ENCODE measurements at regions not wholly inside any gene's neighbourhood (a gene's known extent, or its start where the extent isn't known, plus 50 kb on each side); places are given as distances from the start of the nearest gene placed in this dataset.

DNA sequence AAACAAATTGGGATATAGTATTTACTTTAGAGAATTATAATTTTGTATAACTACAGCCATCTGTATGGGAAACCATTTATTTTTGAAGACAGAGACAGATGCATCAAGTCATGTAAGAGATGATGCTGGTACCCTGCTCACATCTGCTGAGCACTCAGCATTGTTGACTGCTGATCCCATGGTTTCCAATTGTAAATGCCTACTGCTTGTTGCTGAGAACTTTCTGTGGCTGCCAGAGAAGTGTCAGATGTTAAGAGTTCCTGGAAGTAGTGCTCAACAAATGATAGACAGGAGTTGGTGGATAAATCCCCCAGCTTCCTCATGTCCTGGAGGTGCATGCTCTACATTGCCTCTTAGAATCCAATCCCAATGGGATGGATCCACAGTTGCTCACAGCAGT lies 167.1 kb downstream of the OXSM start:
- Histone ChIP-seq H3K27ac (ENCODE audit: low read depth, low read length) (no peak overlapping the region), H3K4me1 (ENCODE audit: control insufficient read depth in 2 of 2, insufficient read depth in 2 of 2, low read length in 2 of 2) (no peaks in the 10 kb centered on the region), H3K4me3 (ENCODE audit: low read length) (no peak overlapping the region), H3K36me3 (ENCODE audit: control insufficient read depth in 2 of 3, insufficient read depth in 3 of 3, low read length in 3 of 3) (no peaks in the 10 kb centered on the region), H3K9me3 (ENCODE audit: control insufficient read depth in 2 of 3, low read length in 3 of 3) (no peaks in the 10 kb centered on the region), H3K27me3 (ENCODE audit: control insufficient read depth in 2 of 2, insufficient read depth in 2 of 2, low read length in 2 of 2) (no peaks in the 10 kb centered on the region)
- DNase-seq, result no peak
- H3K4me3 Mint-ChIP-seq, result no peak overlapping the region
- no peak for ATAC-seq
- intact Hi-C loops (cut with micrococcal nuclease), result no loop called here
- no peaks in the 10 kb centered on the region for H3K36me3 Mint-ChIP-seq
- H3K9me3 Mint-ChIP-seq, result peaks cover 0 to 3% (median 0%) of the 10 kb centered on the region in 11 donors
- no peak overlapping the region for H3K27ac Mint-ChIP-seq
- ChIA-PET POLR2A (no interaction called here), CTCF (no interaction called here)
- peaks cover 0 to 18% (median 0%) of the 10 kb centered on the region in 5 donors for H3K27me3 Mint-ChIP-seq
- H3K4me1 Mint-ChIP-seq, result no peaks in the 10 kb centered on the region

GRCh38 chr3:25960776-25961175 lies 170.9 kb downstream of the OXSM start:
- no peak for DNase-seq
- no peak for ATAC-seq

DNA sequence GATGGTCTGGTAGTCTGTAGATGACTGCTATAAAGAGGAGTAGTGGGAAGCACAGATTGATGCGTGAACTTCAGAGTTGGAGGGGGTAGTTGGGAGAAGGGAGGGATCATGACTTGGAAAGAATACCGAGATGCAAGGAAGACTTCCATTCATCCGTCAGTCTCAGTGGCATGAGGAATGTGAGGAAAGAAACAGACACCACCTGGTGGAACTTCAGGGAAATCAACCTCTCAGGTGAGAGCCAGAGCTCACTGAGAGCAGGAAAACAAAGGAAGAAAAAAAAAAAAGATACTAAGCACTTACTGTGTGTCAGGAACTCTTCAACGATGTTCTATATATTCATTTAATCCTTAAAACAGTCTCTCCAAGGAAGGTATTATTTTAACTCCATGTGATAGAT lies 172.4 kb downstream of the OXSM start:
- H3K27ac ChIP-seq (ENCODE audit: low read depth, low read length), result no peak overlapping the region
- DNase-seq (no peak), ATAC-seq (no peak)
- Mint-ChIP-seq H3K27me3 (no peaks in the 10 kb centered on the region), H3K9me3 (no peaks in the 10 kb centered on the region), H3K4me1 (no peaks in the 10 kb centered on the region), H3K36me3 (no peaks in the 10 kb centered on the region), H3K4me3 (no peak overlapping the region), H3K27ac (no peak overlapping the region)
- no peaks in the 10 kb centered on the region for H3K9me3 ChIP-seq (ENCODE audit: control insufficient read depth in 2 of 3, low read length in 3 of 3)
- POLR2A ChIA-PET, result no interaction called here
- no peaks in the 10 kb centered on the region for H3K36me3 ChIP-seq (ENCODE audit: control insufficient read depth in 2 of 3, insufficient read depth in 3 of 3, low read length in 3 of 3)
- no peaks in the 10 kb centered on the region for H3K27me3 ChIP-seq (ENCODE audit: control insufficient read depth in 2 of 2, insufficient read depth in 2 of 2, low read length in 2 of 2)
- intact Hi-C loops (cut with micrococcal nuclease), result no loop called here
- H3K4me1 ChIP-seq (ENCODE audit: control insufficient read depth in 2 of 2, insufficient read depth in 2 of 2, low read length in 2 of 2), result no peaks in the 10 kb centered on the region
- H3K4me3 ChIP-seq (ENCODE audit: low read length), result no peak overlapping the region
- CTCF ChIA-PET, result no interaction called here

More at GRCh38 chr3:25960776-25961175, 170.9 kb downstream of the OXSM start:
- H3K4me1 Mint-ChIP-seq, result no peaks in the 10 kb centered on the region
- no peak overlapping the region for H3K27ac Mint-ChIP-seq
- Histone ChIP-seq H3K27ac (ENCODE audit: low read depth, low read length) (no peak overlapping the region), H3K9me3 (ENCODE audit: control insufficient read depth in 2 of 3, low read length in 3 of 3) (no peaks in the 10 kb centered on the region), H3K36me3 (ENCODE audit: control insufficient read depth in 2 of 3, insufficient read depth in 3 of 3, low read length in 3 of 3) (no peaks in the 10 kb centered on the region), H3K4me3 (ENCODE audit: low read length) (no peak overlapping the region), H3K27me3 (ENCODE audit: control insufficient read depth in 2 of 2, insufficient read depth in 2 of 2, low read length in 2 of 2) (no peaks in the 10 kb centered on the region), H3K4me1 (ENCODE audit: control insufficient read depth in 2 of 2, insufficient read depth in 2 of 2, low read length in 2 of 2) (no peaks in the 10 kb centered on the region)
- CTCF ChIA-PET, result no interaction called here
- no peak overlapping the region for H3K4me3 Mint-ChIP-seq
- no peaks in the 10 kb centered on the region for H3K9me3 Mint-ChIP-seq
- peaks cover 0 to 4% (median 0%) of the 10 kb centered on the region in 5 donors for H3K27me3 Mint-ChIP-seq
- intact Hi-C loops (cut with micrococcal nuclease), result no loop called here
- POLR2A ChIA-PET, result no interaction called here
- H3K36me3 Mint-ChIP-seq, result no peaks in the 10 kb centered on the region

DNA sequence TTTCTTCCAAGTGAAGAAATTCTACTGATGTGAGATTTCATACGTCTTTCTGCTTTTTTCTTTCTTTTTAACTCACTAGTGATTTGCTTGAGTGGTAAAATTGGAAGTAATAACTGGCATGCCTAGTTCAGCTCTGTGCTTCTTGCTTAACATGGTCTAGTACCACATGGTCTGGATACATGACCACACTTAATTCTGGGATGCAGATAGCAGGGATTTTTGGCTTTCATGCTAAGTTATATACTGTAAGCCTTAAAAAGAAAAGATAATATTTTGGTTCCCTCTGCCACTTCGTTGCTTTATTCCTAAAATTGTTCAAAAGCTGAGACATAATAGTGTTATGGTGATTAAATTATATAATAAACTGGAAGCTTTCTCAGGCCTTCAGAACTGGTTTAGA lies 174.3 kb downstream of the OXSM start:
- CTCF ChIA-PET, result no interaction called here
- no peaks in the 10 kb centered on the region for H3K27me3 ChIP-seq (ENCODE audit: control insufficient read depth in 2 of 2, insufficient read depth in 2 of 2, low read length in 2 of 2)

GRCh38 chr3:25967385-25967784 lies 177.5 kb downstream of the OXSM start:
- H3K4me1 Mint-ChIP-seq, result no peaks in the 10 kb centered on the region

More for the DNA sequence above, 174.3 kb downstream of the OXSM start:
- Histone ChIP-seq H3K4me1 (ENCODE audit: control insufficient read depth in 2 of 2, insufficient read depth in 2 of 2, low read length in 2 of 2) (no peaks in the 10 kb centered on the region), H3K36me3 (ENCODE audit: control insufficient read depth in 2 of 3, insufficient read depth in 3 of 3, low read length in 3 of 3) (no peaks in the 10 kb centered on the region), H3K27ac (ENCODE audit: low read depth, low read length) (no peak overlapping the region), H3K4me3 (ENCODE audit: low read length) (no peak overlapping the region), H3K9me3 (ENCODE audit: control insufficient read depth in 2 of 3, low read length in 3 of 3) (no peaks in the 10 kb centered on the region)
- no peak for DNase-seq
- no peaks in the 10 kb centered on the region for H3K4me1 Mint-ChIP-seq
- ATAC-seq, result no peak
- H3K36me3 Mint-ChIP-seq, result no peaks in the 10 kb centered on the region
- POLR2A ChIA-PET, result no interaction called here
- intact Hi-C loops (cut with micrococcal nuclease), result no loop called here
- no peaks in the 10 kb centered on the region for H3K9me3 Mint-ChIP-seq
- no peak overlapping the region for H3K4me3 Mint-ChIP-seq
- H3K27ac Mint-ChIP-seq, result no peak overlapping the region
- H3K27me3 Mint-ChIP-seq, result peaks cover 0 to 6% (median 4%) of the 10 kb centered on the region in 5 donors

GRCh38 chr3:25971736-25972135 lies 181.8 kb downstream of the OXSM start:
- Mint-ChIP-seq H3K36me3 (peaks cover 0 to 5% (median 0%) of the 10 kb centered on the region in 5 donors), H3K9me3 (peaks cover 0 to 6% (median 0%) of the 10 kb centered on the region in 11 donors), H3K4me1 (no peaks in the 10 kb centered on the region), H3K4me3 (no peak overlapping the region), H3K27me3 (peaks cover 0 to 20% (median 6%) of the 10 kb centered on the region in 5 donors), H3K27ac (no peak overlapping the region)
- Histone ChIP-seq H3K36me3 (ENCODE audit: control insufficient read depth in 2 of 3, insufficient read depth in 3 of 3, low read length in 3 of 3) (no peaks in the 10 kb centered on the region), H3K4me3 (ENCODE audit: low read length) (no peak overlapping the region), H3K9me3 (ENCODE audit: control insufficient read depth in 2 of 3, low read length in 3 of 3) (no peaks in the 10 kb centered on the region), H3K27me3 (ENCODE audit: control insufficient read depth in 2 of 2, insufficient read depth in 2 of 2, low read length in 2 of 2) (no peaks in the 10 kb centered on the region), H3K27ac (ENCODE audit: low read depth, low read length) (no peak overlapping the region), H3K4me1 (ENCODE audit: control insufficient read depth in 2 of 2, insufficient read depth in 2 of 2, low read length in 2 of 2) (no peaks in the 10 kb centered on the region)
- POLR2A ChIA-PET, result no interaction called here
- intact Hi-C loops (cut with micrococcal nuclease), result no loop called here
- CTCF ChIA-PET, result no interaction called here
- no peak for ATAC-seq
- no peak for DNase-seq

More at GRCh38 chr3:25967385-25967784, 177.5 kb downstream of the OXSM start:
- Histone ChIP-seq H3K4me3 (ENCODE audit: low read length) (no peak overlapping the region), H3K9me3 (ENCODE audit: control insufficient read depth in 2 of 3, low read length in 3 of 3) (no peaks in the 10 kb centered on the region), H3K27me3 (ENCODE audit: control insufficient read depth in 2 of 2, insufficient read depth in 2 of 2, low read length in 2 of 2) (no peaks in the 10 kb centered on the region), H3K27ac (ENCODE audit: low read depth, low read length) (no peak overlapping the region), H3K36me3 (ENCODE audit: control insufficient read depth in 2 of 3, insufficient read depth in 3 of 3, low read length in 3 of 3) (no peaks in the 10 kb centered on the region), H3K4me1 (ENCODE audit: control insufficient read depth in 2 of 2, insufficient read depth in 2 of 2, low read length in 2 of 2) (no peaks in the 10 kb centered on the region)
- DNase-seq (no peak), ATAC-seq (no peak)
- peaks cover 0 to 6% (median 0%) of the 10 kb centered on the region in 11 donors for H3K9me3 Mint-ChIP-seq
- ChIA-PET POLR2A (no interaction called here), CTCF (no interaction called here)
- no peak overlapping the region for H3K27ac Mint-ChIP-seq
- intact Hi-C loops (cut with micrococcal nuclease), result no loop called here
- peaks cover 0 to 5% (median 0%) of the 10 kb centered on the region in 5 donors for H3K36me3 Mint-ChIP-seq
- H3K27me3 Mint-ChIP-seq, result peaks cover 0 to 20% (median 6%) of the 10 kb centered on the region in 5 donors
- H3K4me3 Mint-ChIP-seq, result no peak overlapping the region

GRCh38 chr3:25973122-25973521 lies 183.2 kb downstream of the OXSM start:
- intact Hi-C loops (cut with micrococcal nuclease), result no loop called here
- Histone ChIP-seq H3K9me3 (ENCODE audit: control insufficient read depth in 2 of 3, low read length in 3 of 3) (no peaks in the 10 kb centered on the region), H3K36me3 (ENCODE audit: control insufficient read depth in 2 of 3, insufficient read depth in 3 of 3, low read length in 3 of 3) (no peaks in the 10 kb centered on the region), H3K27ac (ENCODE audit: low read depth, low read length) (no peak overlapping the region), H3K27me3 (ENCODE audit: control insufficient read depth in 2 of 2, insufficient read depth in 2 of 2, low read length in 2 of 2) (no peaks in the 10 kb centered on the region), H3K4me3 (ENCODE audit: low read length) (no peak overlapping the region), H3K4me1 (ENCODE audit: control insufficient read depth in 2 of 2, insufficient read depth in 2 of 2, low read length in 2 of 2) (no peaks in the 10 kb centered on the region)
- ChIA-PET POLR2A (no interaction called here), CTCF (no interaction called here)
- Mint-ChIP-seq H3K4me1 (no peaks in the 10 kb centered on the region), H3K4me3 (no peak overlapping the region), H3K27me3 (peaks cover 0 to 20% (median 6%) of the 10 kb centered on the region in 5 donors), H3K27ac (no peak overlapping the region), H3K36me3 (peaks cover 0 to 5% (median 0%) of the 10 kb centered on the region in 5 donors), H3K9me3 (peaks cover 0 to 6% (median 0%) of the 10 kb centered on the region in 11 donors)
- DNase-seq (no peak), ATAC-seq (no peak)
